ENCODE measurements at regions not wholly inside any gene's neighbourhood (a gene's known extent, or its start where the extent isn't known, plus 50 kb on each side); places are given as distances from the start of the nearest gene placed in this dataset.

DNA sequence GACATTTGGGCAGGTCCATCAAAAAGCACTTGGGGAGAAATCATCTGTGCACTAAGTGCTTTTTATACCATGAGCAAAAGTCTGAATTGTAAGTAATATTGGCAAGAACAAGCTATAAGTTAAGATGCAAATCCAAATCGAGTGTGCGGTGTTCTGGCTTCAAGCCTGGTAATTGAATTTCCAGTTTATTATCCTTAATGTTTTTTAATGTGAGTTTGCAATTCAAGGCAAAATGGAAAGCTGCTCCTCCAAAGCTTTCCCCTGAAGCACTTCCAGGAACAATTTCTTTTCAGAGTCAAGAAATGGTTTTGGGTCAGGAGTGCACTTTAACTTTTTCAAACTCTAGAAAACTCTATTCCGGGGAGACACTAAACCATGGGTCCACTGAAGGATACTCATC is 445.7 kb downstream of the TOX3 start:
- TF ChIP-seq, protein P1, sequence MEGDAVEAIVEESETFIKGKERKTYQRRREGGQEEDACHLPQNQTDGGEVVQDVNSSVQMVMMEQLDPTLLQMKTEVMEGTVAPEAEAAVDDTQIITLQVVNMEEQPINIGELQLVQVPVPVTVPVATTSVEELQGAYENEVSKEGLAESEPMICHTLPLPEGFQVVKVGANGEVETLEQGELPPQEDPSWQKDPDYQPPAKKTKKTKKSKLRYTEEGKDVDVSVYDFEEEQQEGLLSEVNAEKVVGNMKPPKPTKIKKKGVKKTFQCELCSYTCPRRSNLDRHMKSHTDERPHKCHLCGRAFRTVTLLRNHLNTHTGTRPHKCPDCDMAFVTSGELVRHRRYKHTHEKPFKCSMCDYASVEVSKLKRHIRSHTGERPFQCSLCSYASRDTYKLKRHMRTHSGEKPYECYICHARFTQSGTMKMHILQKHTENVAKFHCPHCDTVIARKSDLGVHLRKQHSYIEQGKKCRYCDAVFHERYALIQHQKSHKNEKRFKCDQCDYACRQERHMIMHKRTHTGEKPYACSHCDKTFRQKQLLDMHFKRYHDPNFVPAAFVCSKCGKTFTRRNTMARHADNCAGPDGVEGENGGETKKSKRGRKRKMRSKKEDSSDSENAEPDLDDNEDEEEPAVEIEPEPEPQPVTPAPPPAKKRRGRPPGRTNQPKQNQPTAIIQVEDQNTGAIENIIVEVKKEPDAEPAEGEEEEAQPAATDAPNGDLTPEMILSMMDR (IDR thresholded peaks at IDR 0.05; ENCODE audit: poor library complexity) = no peak
- TF ChIP-seq EZH2 (IDR thresholded peaks at IDR 0.05; ENCODE audit: borderline replicate concordance) = no peak
